K562 (cell line): ENCODE measurements at regions not wholly inside any gene's neighbourhood (a gene's known extent, or its start where the extent isn't known, plus 50 kb on each side); places are given as distances from the start of the nearest gene placed in this dataset.

ENCODE experiments used
- ATAC-seq: fragments of 200-7000 bp; cut with Tn5 transposase; 3 replicates; pipeline ENCODE4 v1.9.1; 2020; ENCODE audit warnings: moderate library complexity
- BruUV-seq: library from RNA; stranded (reverse); fragments of 400-500 nt; replicated peaks from 2 replicates; lab custom pipeline; 2021; lab: Mats Ljungman, UMichigan
- CTCF ChIA-PET: fragments of 300-600 bp; formaldehyde crosslinking; extraction: SDS; loops from one replicate; lab custom pipeline; 2021; ENCODE audit warnings: low intra/inter-chr PET ratio; lab: Yijun Ruan, JAX
- POLR2A ChIA-PET: fragments of 300-600, 350-650 bp; sonication (Branson Sonifier 250); formaldehyde crosslinking; extraction: SDS; loops from one replicate; lab custom pipeline; 2021; ENCODE audit warnings: antibody characterized with exemption, inconsistent platforms; lab: Yijun Ruan, JAX
- DNase-seq, 4 experiments: peaks; one replicate each; pipeline versions ENCODE4 v3.0.0 to v3.0.0-alpha.2; 2011 to 2018; ENCODE audit warnings: low spot score in 3 of 4, mixed read lengths in 3 of 4; ENCODE audit errors: extremely low read depth in 1 of 4
- FAIRE-seq: peaks from 2 replicates; lab custom pipeline; 2011; peaks lifted over from hg19 to GRCh38; lab: Jason Lieb, UNC
- H2AFZ ChIP-seq: 2 replicates; pipeline ENCODE4 v1.6.0; 2011; ENCODE audit warnings: low read depth, low read length, control low read depth, inconsistent platforms
- H3K27ac ChIP-seq: fragments of 200-600 bp; 3 replicates; pipeline ENCODE4 v1.8.0; 2011; ENCODE audit warnings: low read depth, mild to moderate bottlenecking, control low read depth, inconsistent platforms, low read length, moderate library complexity, mixed read lengths; ENCODE audit errors: extremely low read depth
- H3K27me3 ChIP-seq, 2 experiments: fragments of 300-600 bp in 1 of 2; 2 replicates in 1 of 2; 3 replicates in 1 of 2; pipeline versions ENCODE4 v1.6.0 to v1.8.0; 2011; ENCODE audit warnings: inconsistent platforms in 2 of 2, low read length in 2 of 2, mild to moderate bottlenecking in 1 of 2, mixed read lengths in 1 of 2, moderate library complexity in 1 of 2; ENCODE audit not compliant: control insufficient read depth in 2 of 2, insufficient read depth in 2 of 2
- H3K36me3 ChIP-seq: fragments of 300-600 bp; 3 replicates; pipeline ENCODE4 v1.8.0; 2011; ENCODE audit warnings: mild to moderate bottlenecking, low read length, inconsistent platforms; ENCODE audit not compliant: control insufficient read depth, insufficient read depth
- H3K4me1 ChIP-seq, 2 experiments: fragments of 200-600 bp in 1 of 2; replicated peaks in 1 of 2; 2 replicates in 1 of 2; 3 replicates in 1 of 2; pipeline versions ENCODE4 v1.5.1 to v1.8.0; 2011; ENCODE audit warnings: inconsistent platforms in 2 of 2, low read length in 2 of 2, mild to moderate bottlenecking in 1 of 2, mixed read lengths in 1 of 2, moderate library complexity in 1 of 2; ENCODE audit not compliant: control insufficient read depth in 2 of 2, insufficient read depth in 2 of 2
- H3K4me2 ChIP-seq: 2 replicates; pipeline ENCODE4 v1.6.1; 2011; ENCODE audit warnings: low read length, control low read depth, inconsistent platforms, mixed read lengths; ENCODE audit not compliant: insufficient read depth
- H3K4me3 ChIP-seq: fragments of 200-600 bp; sonication (generic), shearing (Covaris generic); 2 replicates; pipeline ENCODE4 v1.5.1; 2016; ENCODE audit warnings: control low read depth, inconsistent platforms
- H3K79me2 ChIP-seq: fragments of 200-600 bp; 3 replicates; pipeline ENCODE4 v1.8.0; 2011; ENCODE audit warnings: low read length, inconsistent platforms; ENCODE audit not compliant: control insufficient read depth, insufficient read depth
- H3K9ac ChIP-seq, 2 experiments: 2 replicates each; pipeline versions ENCODE4 v1.6.0 to v1.6.1; 2011; ENCODE audit warnings: low read depth in 2 of 2, low read length in 2 of 2, control low read depth in 1 of 2, inconsistent platforms in 1 of 2, mild to moderate bottlenecking in 1 of 2, mixed read lengths in 1 of 2; ENCODE audit not compliant: insufficient read depth in 1 of 2
- H3K9me1 ChIP-seq: one replicate; pipeline ENCODE4 v1.6.0; 2011; ENCODE audit warnings: inconsistent platforms, mild to moderate bottlenecking, low read length, moderate library complexity; ENCODE audit not compliant: control insufficient read depth, insufficient read depth
- H3K9me3 ChIP-seq: replicated peaks from 2 replicates; pipeline ENCODE4 v1.5.1; 2011; ENCODE audit warnings: low read depth, low read length, inconsistent platforms; ENCODE audit not compliant: control insufficient read depth, insufficient read depth
- H4K20me1 ChIP-seq: replicated peaks from 2 replicates; pipeline ENCODE4 v1.6.1; 2011; ENCODE audit warnings: low read length, inconsistent platforms, mixed read lengths; ENCODE audit not compliant: control insufficient read depth, insufficient read depth
- ATF7 ChIP-seq: fragments of 450-650 bp; IDR thresholded peaks from 2 replicates; pipeline ENCODE4 v1.7.1; 2014; ENCODE audit warnings: mild to moderate bottlenecking, moderate library complexity
- BACH1 ChIP-seq: fragments of 200-800 bp; sonication (Bioruptor generic); IDR thresholded peaks from 2 replicates; pipeline ENCODE4 v1.6.1; 2016; ENCODE audit warnings: missing genetic modification characterization, missing compliant biosample characterization
- DPF2 ChIP-seq: fragments of 450-650 bp; IDR thresholded peaks from 2 replicates; pipeline ENCODE4 v1.6.1; 2016
- FOXJ2 ChIP-seq: fragments of 200-800 bp; sonication (Bioruptor generic); IDR thresholded peaks from 2 replicates; pipeline ENCODE4 v1.6.1; 2016; ENCODE audit warnings: missing genetic modification characterization, missing compliant biosample characterization
- FOXK2 ChIP-seq, 2 experiments: fragments of 450-650 bp; IDR thresholded peaks in 1 of 2; conservative IDR thresholded peaks in 1 of 2; 2 replicates each; pipeline ENCODE4 v1.6.1; 2016; ENCODE audit warnings: low read depth in 2 of 2, mild to moderate bottlenecking in 1 of 2
- RBBP5 ChIP-seq: fragments of 200-600 bp; sonication (generic); IDR thresholded peaks from 2 replicates; pipeline ENCODE4 v1.6.1; 2012; ENCODE audit warnings: borderline replicate concordance, mild to moderate bottlenecking, low read length, control low read depth, inconsistent platforms; ENCODE audit not compliant: insufficient read depth, poor library complexity, severe bottlenecking
- SNIP1 ChIP-seq: fragments of 450-650 bp; IDR thresholded peaks from 2 replicates; pipeline ENCODE4 v1.7.1; 2017; ENCODE audit warnings: low read depth, mild to moderate bottlenecking
- TBP ChIP-seq: optimal IDR thresholded peaks from 2 replicates; pipeline ENCODE3; 2011; ENCODE audit warnings: low read depth, low read length, improper control_type of control experiment
- YY1 ChIP-seq, 3 experiments: IDR thresholded peaks; 2 replicates each; pipeline ENCODE4 v1.6.1; 2011; ENCODE audit warnings: low read length in 2 of 3, mild to moderate bottlenecking in 2 of 3, moderate library complexity in 2 of 3, borderline replicate concordance in 1 of 3, control low read depth in 1 of 3, low read depth in 1 of 3; ENCODE audit not compliant: insufficient read depth in 3 of 3, insufficient replicate concordance in 2 of 3, control insufficient read depth in 1 of 3, insufficient read length in 1 of 3; ENCODE audit errors: extremely low read depth in 1 of 3
- ZNF444 ChIP-seq: fragments of 250-450 bp; sonication (Bioruptor Pico); IDR thresholded peaks from 2 replicates; pipeline ENCODE4 v1.4.0; 2020; ENCODE audit warnings: mild to moderate bottlenecking, moderate library complexity
- ZNF445 ChIP-seq: fragments of 250-450 bp; sonication (Bioruptor Pico); IDR thresholded peaks from 2 replicates; pipeline ENCODE4 v1.4.0; 2020; ENCODE audit warnings: low read depth, mild to moderate bottlenecking, moderate library complexity
- in situ Hi-C: fragments of 300-500 bp; cut with MboI; formaldehyde crosslinking; loops from 4 replicates; pipeline ENCODE4 v1.15.0; 2018; ENCODE audit warnings: inconsistent platforms, mixed read lengths
- intact Hi-C: fragments of 100-400 bp; cut with micrococcal nuclease; formaldehyde crosslinking; loops from 2 replicates; pipeline ENCODE4 v1.14.2; 2022
- TF ChIP-seq, protein P1 (sequence below): fragments of 250-450 bp; sonication (Bioruptor Pico); IDR thresholded peaks from 2 replicates; pipeline ENCODE4 v1.5.1; 2021; ENCODE audit warnings: mild to moderate bottlenecking

- no peak for TF ChIP-seq ZNF444
- no peak for TF ChIP-seq ATF7
- no peak for TF ChIP-seq RBBP5
- no peak for TF ChIP-seq TBP
- no peak for TF ChIP-seq YY1 (IDR thresholded peaks at IDR 0.05; ENCODE audit: borderline replicate concordance in 1 of 3, control insufficient read depth in 1 of 3, extremely low read depth in 1 of 3, insufficient read depth in 3 of 3, insufficient read length in 1 of 3, insufficient replicate concordance in 2 of 3, low read depth in 1 of 3, low read length in 2 of 3)
Observed at GRCh38 chrX:79477691-79478090, 110.6 kb upstream of the ITM2A start (continued).

DNA sequence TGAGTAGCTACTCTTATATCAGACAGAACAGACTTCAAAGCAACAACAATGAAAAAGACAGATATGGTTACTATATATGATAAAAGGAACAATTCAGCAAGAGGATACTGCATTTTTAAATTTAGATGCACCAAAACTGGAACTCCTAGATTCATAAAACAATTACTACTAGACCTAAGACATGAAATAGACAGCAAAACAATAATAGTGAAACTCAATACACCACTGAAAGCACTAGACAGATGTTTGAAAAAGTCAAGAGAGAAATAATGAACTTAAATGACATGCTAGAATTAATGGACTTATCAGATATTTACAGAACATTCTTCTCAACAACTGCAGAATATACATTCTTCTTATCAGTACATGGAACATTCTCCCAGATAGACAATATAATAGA lies 99.5 kb upstream of the ITM2A start:
- in situ Hi-C loops: no loop called here
- intact Hi-C loops: no loop called here
- no peak for TF ChIP-seq SNIP1
- TF ChIP-seq DPF2: no peak
- no peak for TF ChIP-seq BACH1 (tag)
- no peak for TF ChIP-seq FOXK2 (conservative IDR thresholded peaks at IDR 0.05 in 1 of 2, IDR thresholded peaks at IDR 0.05 in 1 of 2; ENCODE audit: low read depth in 2 of 2)
- TF ChIP-seq FOXJ2: no peak
- no peak for TF ChIP-seq ZNF445 (CRISPR knock-in tag)
- TF ChIP-seq, protein P1, sequence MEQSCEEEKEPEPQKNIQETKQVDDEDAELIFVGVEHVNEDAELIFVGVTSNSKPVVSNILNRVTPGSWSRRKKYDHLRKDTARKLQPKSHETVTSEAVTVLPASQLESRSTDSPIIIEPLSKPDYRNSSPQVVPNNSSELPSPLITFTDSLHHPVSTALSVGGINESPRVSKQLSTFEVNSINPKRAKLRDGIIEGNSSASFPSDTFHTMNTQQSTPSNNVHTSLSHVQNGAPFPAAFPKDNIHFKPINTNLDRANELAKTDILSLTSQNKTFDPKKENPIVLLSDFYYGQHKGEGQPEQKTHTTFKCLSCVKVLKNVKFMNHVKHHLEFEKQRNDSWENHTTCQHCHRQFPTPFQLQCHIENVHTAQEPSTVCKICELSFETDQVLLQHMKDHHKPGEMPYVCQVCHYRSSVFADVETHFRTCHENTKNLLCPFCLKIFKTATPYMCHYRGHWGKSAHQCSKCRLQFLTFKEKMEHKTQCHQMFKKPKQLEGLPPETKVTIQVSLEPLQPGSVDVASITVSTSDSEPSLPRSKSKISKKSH (CRISPR knock-in tag): no peak
- TF ChIP-seq, all 486 proteins: peak for 0
- Histone ChIP-seq H3K27me3 (no peaks in the 10 kb centered on the region), H3K9ac (no peak overlapping the region), H3K9me3 (no peaks in the 10 kb centered on the region), H3K4me3 (no peak overlapping the region), H4K20me1 (no peaks in the 10 kb centered on the region), H2AFZ (no peak overlapping the region), H3K4me2 (no peak overlapping the region), H3K79me2 (no peaks in the 10 kb centered on the region), H3K4me1 (no peaks in the 10 kb centered on the region), H3K9me1 (no peaks in the 10 kb centered on the region), H3K36me3 (no peaks in the 10 kb centered on the region), H3K27ac (no peak overlapping the region)
- POLR2A ChIA-PET: no interaction called here
- FAIRE-seq: no peak
- CTCF ChIA-PET: no interaction called here
- no peak for DNase-seq
- BruUV-seq: no TSS peak
- no peak for ATAC-seq
